ENCODE measurements at regions not wholly inside any gene's neighbourhood (a gene's known extent, or its start where the extent isn't known, plus 50 kb on each side); places are given as distances from the start of the nearest gene placed in this dataset.

DNA sequence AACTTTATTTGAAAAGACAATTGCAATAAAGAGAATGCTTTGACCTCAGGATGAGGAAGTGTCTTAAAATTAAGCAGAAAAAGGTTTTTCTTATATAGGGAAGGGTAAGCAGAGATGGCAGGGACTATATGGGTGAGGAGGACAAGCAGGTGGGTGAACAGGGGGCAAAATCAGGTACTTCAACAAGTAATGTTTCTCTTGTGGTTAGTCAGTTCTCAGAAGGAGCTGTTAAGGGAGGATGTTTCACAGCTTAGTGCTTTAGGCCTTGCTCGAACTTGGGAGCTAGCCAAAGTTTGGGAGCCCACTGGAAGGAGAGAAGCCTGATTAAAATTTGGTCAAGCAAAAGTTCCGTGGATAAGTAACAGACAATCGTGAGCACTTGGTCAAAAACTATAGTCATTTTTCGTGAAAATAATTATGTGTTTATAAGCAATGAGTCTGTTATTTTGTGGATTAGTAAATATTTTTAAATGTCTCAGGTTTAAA, 364.2 kb upstream of the TMPO start:
- no peak for DNase-seq

DNA sequence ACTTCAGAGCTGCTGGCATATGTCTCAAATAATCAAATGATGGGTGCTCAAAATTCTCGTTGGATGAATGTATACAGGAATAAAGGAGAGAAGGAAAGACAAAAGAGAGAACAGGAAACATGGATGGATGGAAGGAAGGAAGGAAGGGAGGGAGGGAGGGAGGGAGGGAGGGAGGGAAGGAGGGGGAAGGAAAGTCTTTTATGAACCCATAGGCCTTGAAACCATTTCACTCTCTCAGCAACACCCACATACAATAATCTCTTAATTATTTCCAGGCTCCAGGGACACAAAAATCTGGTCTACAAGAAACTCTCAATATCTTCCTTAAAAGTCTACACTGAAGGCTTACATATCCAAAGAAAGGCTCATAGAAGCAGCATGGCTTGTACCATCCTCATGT, 363.4 kb upstream of the TMPO start:
- DNase-seq, result no peak

DNA sequence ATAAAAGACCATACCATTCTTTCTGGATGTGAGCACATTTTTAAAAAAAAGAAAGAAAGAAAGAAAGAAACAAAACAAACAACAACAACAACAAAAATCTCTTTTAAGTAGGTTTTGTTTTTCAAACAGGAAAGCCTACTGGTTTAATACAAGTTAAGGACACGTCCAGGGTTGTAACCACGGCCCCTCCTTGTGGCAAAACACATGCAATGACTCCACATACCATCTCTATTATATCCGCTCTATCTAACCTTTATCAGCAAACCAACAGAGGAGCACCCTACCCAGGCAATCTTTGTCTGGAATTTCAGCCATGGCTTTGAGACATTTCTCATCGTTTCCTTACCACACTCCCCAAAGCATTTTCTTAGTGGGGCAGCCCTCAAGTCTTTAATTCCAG, 360.5 kb upstream of the TMPO start:
- no peak for DNase-seq

DNA sequence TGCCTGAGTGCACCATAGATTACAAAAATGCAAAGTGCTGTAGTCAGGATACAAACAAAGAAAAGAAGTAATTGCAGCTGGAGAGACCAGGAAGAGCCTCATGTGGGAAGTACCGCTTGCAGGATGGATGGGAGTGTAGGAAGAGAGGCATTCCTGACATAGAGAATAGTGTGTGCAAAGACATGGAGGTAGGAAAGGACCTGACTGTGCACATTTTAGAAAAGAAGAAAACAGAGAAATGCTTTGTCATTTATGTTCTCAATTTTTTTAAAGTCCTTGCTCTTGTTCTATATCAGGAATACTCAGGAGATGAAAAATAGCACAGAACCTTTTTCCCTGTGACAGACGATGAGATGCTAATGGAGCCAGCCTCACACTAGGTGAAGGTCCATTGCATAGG, 358.7 kb upstream of the TMPO start:
- DNase-seq, result no peak

DNA sequence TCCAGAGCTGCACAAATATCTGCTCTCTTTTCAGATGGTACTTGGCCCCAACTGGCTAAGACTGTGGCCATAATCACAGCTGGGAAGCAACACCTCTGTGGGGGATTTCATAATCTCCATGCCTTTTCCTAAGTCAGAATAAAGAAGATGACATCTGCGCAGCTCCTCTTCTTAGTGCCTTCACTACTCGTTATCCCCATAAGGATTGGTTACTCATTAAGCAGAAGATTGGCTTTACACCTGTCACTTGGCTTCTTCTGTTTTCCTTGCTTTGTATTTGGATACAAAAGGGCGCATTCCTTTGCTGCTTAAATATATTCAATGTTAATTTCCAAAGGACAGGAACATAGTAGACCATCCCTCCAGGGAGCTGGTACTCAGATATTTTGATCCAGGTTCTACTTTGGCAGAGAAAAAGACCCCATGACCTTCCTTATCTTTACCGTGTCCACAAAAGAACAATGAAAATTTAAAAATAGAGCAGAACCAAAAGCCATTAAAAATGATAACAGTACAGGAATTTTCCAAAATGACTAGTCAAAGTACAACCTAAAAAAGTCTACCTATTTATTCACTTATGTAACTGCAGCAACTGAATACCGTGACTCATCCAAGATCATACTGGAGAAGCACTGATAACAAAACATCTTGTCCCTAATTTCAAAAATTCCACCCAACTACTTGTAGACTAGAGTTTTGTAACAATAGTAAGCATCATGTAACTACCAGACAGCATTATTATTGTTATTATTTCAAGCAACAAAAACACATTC, 352.3 kb upstream of the TMPO start:
- no peak for DNase-seq

DNA sequence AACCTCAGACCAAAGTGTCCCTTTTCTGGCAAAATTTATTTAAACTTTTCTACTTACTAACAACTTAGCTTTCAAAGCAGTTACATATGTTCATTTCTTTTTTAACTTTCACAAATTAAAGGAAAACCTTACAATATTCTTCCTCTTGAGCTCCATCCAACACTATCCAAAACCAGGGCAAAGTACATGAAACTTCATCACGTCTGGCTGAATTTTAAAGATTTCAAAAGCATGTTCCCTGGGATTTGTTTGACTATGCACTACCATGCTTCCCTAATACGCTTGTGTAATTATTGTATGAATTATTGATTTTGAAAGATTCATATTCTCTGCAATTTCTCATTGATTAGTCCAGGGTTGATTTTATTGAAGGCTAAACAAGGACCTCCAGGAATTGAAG, 343.1 kb upstream of the TMPO start:
- DNase-seq, result no peak

DNA sequence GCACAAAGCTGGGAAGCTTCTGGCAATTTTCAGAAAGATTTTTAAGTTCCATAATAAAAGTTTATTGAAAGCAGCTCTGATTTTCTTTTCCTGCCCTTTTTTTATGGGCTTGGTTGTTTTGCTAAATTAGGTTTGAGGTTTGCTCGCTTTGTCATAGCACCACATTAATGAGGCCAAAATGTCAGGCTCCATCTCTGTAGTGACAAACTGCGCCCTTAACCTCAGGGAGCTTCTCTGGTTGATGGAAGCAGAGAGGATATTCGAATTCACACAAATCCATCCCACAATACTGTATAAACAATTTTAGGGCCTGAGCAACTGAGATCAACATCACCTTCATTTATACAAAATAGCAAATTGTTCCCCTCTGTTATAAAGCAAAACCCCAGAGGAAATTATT, 342.6 kb upstream of the TMPO start:
- DNase-seq, result no peak

DNA sequence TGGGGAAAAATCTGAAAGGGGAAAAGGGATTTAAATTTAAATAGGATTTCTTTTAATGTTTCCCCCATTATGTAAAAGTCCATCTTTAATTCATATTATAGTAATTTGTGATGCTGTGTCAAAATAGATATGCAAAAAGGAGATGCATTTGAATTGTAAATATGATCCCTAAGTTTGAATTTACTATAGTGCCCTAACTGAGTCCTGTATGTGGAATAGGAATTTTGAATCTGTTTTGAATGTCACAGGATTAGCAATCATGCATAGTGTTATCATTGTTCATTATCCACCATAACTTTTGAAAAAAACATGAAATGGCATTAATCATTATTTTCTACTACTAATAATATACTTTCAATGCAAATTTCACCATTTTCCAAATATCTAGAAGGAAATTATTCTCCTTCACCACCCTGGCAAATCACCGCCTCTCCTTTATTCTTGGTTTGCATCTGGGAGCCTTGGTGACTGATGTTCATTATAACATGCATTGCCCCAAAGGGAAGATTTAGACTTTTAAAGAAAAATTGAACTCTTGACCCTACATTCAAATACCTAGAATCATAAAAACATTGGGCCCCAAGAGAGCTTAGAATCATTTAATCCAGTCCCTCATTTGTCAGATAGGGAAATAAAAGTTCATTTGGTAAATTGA, 341.5 kb upstream of the TMPO start:
- no peak for DNase-seq

DNA sequence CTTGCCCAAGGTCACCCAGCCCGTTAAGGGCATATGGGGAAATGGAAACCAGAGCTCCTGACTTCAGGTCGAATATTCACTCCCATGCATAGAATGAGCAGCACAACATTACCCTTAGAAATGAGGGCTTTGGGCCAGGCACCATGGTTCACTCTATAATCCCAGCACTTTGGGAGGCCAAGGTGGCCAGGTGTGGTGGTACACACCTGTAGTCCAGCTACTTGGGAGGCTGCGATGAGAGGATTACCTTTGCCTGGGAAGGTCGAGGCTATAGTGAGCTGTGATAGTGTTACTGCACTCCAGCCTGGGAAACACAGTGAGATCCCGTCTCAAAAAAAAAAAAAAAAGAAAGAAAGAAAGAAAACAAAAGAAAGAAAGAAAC, 341.0 kb upstream of the TMPO start:
- no peak for DNase-seq

DNA sequence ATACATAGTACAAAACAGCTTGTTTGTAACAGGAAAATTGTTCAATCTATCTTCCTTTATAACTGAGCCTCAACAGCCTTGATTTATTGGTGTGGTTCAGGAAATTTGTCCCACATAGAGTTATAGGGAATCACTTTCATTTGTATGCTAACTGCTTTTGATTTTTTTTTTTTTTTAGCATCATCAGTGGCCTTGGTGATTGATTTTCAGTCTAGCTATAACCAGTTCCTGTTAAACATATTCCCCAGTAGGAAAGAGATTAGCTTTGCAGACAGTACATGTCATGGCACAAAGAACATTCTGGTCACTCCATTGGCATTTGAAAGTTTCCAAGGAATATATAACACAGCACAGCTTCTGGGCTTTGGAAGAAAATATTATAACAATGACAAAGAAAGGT, 337.3 kb upstream of the TMPO start:
- no peak for DNase-seq

DNA sequence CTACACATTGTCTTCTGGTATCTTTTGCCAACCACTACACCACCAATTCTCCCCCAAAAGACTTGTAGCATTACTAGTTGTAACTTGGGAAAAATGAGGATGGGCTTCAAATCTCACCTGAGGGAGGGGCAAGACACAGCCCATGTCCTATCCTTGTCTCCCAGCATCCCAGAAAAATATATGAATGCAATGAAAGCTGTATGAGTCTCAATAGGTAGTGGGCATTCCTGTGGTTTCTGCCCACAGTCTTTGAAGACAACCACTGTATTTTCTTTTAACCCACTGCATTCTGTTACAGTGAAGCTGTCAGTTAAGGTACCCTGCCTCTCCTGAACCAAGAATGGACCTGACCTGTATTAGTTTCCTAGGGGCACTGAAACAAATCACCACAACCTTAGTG, 336.2 kb upstream of the TMPO start:
- DNase-seq, result no peak

DNA sequence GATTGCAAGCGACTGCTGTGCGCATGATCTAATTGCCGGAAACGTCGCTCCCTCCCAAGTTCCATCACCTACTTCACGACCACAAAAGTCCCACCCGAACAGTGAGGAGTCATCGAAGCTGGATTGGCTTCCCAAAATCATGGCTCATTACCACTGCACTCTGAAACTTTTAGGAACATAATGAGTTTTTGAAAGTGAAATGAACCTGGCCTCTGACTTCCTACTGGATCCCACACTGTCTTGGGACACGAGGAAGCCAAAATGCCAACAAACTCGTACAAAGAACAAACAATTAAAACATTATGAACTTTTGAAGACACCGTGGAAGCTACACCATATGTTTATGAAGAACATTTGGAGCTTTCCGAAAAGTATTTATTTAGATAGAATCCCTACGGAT, 334.8 kb upstream of the TMPO start:
- no peak for DNase-seq

DNA sequence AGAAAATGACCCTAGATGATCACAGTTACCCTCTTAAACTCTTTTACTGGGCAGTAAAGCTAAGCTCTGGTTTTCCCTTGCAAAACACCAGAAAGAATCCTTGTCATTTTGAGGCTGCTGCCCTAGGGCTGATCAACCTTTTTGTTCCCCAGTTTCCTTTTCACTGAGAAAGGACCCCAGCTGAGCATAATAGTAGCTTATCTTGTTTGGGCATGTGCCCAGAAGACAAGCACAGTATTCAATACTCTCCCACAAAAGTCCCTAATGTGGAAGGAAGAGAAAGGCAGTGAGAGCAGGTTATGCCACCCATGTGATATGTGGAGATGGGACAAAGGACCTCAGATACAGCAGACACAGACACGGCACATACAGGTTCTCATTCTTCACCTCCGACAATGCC, 332.6 kb upstream of the TMPO start:
- no peak for DNase-seq

DNA sequence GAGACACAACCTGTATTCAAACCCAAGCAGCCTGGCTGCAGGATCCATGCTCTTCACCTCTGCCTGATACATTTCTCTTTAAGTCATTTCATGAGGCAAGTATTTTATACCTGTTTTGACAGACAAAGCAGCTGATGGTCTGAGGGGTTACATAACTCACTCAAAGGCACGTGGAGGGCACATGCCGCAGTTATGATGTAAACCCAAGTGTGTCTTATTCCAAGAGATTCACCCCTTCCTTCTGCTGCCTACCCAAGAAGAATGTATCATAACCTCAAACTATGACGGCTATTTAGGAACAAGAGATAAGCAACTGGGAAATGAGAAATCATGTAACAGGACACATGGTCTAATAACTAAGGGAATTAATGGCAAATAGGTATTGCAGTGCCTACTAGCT, 329.8 kb upstream of the TMPO start:
- DNase-seq, result no peak

DNA sequence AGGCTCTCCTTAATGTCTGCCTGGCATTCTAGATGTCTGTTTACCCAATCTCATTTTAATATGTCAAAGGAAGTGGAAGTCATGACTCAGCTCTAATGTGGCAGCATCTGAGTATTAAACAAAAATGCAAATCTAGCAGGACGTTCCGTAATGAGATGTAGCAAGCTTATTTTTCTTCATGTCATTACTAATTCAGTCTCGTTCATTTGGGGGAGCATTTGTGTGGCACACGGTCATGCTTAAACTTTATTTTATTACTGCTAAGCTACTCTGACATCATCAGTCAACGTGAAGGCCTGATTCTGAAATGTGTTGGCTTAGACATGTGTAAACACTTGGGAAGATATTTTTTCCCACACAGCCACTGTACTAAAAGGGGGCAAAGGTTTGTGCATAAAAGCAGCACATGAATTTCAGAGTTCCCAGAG, 326.7 kb upstream of the TMPO start:
- no peak for DNase-seq

DNA sequence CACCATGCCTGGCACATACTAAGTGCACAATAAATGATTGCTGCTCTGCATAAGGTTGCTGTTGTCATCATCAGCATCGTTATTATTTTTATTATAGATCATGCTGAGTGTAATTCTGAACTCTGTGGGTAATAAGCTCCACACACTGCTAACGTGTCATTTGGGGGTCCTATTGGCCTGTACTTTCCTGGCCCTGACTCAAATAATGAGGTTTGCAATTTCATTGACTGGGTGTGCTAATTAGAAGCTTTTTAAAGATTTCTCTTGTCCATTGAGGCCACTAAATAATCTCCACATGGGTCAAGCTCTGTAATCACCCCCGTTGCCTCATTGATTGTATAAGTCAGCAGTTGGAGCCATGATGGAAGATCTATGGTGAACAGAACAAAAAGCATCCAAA, 320.8 kb upstream of the TMPO start:
- DNase-seq, result no peak

DNA sequence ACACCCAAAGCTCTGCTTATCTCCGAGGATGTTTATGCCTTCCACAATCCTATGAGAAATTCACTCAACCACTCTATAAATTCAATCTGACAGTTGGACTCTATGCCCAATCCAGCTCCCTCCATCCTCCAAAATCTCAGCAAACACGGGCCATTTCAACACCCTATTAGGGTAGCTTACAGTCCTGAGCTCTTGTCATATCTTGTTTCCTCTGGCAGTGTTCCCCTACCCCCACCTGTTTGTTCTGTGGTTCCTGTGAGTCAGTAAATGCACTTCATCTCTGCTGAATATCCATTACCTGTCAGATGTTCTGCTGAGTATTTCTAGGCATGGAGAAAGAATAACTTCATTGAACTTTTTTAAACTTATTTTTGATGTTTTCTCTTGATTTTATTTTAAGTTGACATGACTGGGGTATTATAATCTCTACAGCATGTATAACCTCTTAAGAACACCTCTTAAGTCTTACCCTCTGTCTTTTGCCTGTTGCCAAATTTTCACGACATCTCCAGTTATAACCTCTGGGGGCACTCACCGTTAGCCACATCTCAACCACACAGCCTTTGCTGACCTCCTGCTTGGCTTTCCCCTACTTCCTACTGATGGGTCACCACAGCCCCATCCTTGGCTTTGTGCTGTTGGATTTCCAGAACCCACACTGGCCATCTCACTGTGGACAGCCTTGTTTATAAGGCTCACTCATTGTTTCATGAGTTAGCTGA, 317.0 kb upstream of the TMPO start:
- DNase-seq, result no peak

DNA sequence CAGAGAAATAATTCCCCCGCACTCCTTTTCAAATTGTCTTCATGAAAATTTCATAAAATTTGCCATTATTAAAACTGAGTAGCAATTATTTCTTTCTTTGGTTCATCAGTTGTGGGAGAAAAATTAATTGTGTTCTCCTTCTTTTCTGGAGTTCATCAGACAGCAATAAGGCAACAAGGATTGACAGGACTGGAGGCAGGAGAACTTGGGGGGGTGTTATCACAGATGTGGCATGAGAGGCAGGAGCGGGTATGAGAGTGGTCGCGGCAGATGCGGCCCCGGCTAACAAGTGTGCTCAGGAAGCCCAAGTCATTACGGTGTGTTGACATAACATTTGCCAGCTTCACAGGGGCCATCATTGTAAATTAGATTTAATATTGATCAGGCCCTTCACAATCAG, 306.6 kb upstream of the TMPO start:
- DNase-seq, result no peak

DNA sequence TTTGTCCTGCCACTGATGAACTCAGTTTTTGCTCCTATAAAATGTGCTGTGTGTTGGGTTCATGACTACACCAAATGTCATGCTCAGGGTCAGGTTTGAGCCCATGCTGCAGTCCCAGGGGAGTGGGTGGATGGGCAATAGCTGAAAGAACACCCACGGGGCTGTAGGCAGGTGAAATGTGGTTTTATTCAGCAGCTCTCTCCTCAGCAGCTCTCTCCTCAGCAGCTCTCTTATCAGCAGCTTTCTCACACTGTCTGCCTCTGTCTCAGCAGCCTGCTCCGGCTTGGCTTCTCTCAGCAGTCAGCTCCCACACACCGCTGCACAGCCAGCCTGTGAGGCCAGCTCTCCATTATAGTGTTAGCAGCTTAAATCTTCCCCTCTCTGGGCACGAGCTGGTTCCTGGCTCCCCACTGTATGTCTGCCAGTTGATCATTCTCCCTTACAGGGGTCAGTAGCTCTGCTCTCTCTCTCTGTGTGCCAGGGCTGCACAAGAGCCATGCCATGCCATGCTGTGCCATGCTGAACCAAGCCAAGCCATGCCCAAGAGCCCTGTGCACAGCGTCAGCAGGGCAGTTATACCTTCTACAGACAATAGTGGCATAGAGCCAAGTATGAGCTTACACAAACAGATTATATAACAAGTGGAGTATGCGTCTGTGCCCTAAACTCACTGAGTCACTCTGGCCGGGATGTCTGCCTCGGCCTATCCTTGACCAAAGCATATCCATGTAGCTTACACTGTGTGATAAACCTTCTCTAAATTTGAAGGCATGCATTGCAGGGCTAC, 303.3 kb upstream of the TMPO start:
- DNase-seq, result no peak

DNA sequence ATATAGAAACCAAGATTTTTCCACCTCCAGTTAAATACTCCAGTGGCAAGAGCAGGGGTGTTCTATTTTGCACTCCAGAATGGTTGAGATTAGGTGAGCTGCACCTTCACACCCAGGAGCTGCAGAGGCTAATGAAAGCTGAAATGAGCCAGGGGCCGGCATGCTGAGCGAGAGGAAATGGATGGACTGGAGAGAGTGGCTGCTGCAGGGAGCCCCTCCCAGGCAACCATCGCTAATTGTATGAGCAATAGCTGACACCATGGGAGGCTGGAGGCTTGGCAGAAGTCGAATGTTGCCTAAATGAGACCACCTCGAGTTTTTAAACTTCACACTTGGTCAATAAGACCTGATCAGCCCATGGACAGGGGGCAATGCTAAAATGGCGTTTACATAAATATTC, 301.8 kb upstream of the TMPO start:
- DNase-seq, result no peak

DNA sequence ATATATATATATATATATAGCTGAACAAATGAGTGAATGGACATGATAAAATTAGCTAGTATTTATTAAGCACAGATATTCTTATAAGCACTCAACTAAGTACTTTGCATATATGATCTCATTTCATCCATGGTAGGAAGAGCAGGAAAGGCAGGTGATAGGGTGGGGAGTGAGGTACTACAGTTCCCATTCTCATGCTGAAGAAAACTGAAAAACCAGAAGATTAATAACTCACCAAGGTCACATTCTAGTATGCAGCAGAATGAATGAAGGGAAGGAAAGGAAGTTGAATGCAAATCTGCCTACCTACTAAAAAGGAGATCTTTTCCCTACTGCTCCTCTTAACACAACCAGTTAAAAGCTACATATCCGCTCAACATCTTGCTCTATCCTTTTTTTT, 298.1 kb upstream of the TMPO start:
- DNase-seq, result no peak

DNA sequence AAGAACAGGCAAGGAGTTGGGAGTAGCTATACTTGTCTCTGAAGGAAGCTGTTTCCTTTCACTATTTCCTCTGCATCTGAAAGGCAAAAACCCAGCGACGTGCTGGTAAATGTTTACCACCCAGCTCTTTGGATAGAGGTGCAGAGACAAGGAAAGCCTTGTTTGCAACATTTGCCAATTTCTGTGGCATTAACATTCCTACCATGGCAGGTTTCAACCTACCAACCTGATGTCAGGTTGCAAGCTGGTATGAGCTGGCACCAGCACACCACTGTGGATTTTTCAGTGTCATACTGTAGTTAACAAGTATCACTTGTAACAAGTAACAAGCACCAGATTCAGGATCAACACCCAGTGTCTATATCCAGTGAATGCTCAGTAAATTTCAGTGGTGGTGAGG, 294.8 kb upstream of the TMPO start:
- no peak for DNase-seq

DNA sequence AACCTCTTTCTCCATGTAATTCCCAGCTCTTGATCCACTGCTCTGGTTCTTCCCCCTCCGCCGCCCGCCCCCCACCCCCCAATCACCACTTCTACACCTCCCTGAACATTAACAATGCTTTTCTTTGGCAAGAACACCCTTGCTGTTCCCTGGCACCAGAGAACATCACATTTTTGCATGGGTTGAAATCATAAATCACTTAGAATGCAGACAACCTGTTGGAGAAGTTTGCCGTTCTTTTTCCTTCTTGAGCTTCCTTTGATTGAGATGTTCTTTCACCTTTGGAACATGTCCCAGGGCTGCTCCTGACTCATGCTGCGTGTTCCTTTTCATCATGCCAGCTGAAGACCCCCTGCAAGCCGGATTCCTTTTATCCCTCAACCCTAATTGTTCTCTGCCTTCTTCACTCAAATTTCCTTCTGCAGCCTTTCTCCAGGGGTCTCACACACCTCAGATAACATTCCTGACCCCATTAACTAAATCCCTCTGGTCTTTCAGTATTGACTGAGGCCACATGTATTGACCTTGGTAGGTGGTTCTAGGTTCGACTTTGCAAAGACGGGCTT, 294.1 kb upstream of the TMPO start:
- DNase-seq, result no peak

All from CD4-positive, alpha-beta T cell treated with Interferon alpha-2 for 1 hour (primary cell).